NB4 (cell line): ENCODE measurements at regions not wholly inside any gene's neighbourhood (a gene's known extent, or its start where the extent isn't known, plus 50 kb on each side); places are given as distances from the start of the nearest gene placed in this dataset.

ENCODE experiments used
- DNase-seq: peaks from one replicate; pipeline ENCODE4 v3.0.0; 2010; ENCODE audit warnings: low read depth
- H3K4me3 ChIP-seq: one replicate; pipeline ENCODE4 v1.5.1; 2011; ENCODE audit warnings: mild to moderate bottlenecking, low read depth, low read length, moderate library complexity
- CTCF ChIP-seq: IDR thresholded peaks from one replicate; pipeline ENCODE4 v1.5.1; 2012; ENCODE audit warnings: low read depth, low read length
- MAX ChIP-seq: IDR thresholded peaks from 2 replicates; pipeline ENCODE4 v1.6.1; 2011; ENCODE audit warnings: low read depth, low read length
- MYC ChIP-seq: IDR thresholded peaks from 2 replicates; pipeline ENCODE4 v1.6.1; 2011; ENCODE audit warnings: low read depth, low read length
- POLR2A ChIP-seq: IDR thresholded peaks from 2 replicates; pipeline ENCODE4 v1.6.1; 2011; ENCODE audit warnings: mild to moderate bottlenecking; ENCODE audit not compliant: insufficient read length; ENCODE audit errors: extremely low read depth

GRCh38 chr2:147739508-147739907, 105.3 kb upstream of the ACVR2A start:
- peak; percentile 41 for DNase-seq
- H3K4me3 ChIP-seq: no peak overlapping the region
- TF ChIP-seq CTCF (no peak), MAX (no peak), MYC (no peak), POLR2A (no peak)

DNA sequence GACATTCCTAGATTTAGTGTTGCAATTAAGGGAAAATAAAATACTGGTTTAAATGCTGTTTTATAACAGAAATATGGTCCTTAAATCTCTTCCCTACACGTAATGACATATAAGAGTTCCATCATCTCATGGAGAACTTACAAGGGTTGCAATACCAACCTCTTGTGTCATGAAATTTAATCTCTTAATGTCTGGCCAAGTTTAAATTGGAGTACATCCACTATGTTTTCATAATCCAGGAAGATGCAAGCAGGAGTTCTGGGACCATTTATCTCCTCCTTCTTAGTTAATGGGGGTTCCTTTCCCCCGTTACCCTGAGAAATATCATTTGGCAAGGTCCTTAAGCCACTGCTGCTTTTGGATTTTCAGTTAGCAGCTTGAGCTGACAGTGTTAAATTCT, 126.0 kb upstream of the ACVR2A start:
- no peak overlapping the region for H3K4me3 ChIP-seq
- no peak for DNase-seq
- TF ChIP-seq CTCF (no peak), POLR2A (no peak), MYC (no peak), MAX (no peak)

DNA sequence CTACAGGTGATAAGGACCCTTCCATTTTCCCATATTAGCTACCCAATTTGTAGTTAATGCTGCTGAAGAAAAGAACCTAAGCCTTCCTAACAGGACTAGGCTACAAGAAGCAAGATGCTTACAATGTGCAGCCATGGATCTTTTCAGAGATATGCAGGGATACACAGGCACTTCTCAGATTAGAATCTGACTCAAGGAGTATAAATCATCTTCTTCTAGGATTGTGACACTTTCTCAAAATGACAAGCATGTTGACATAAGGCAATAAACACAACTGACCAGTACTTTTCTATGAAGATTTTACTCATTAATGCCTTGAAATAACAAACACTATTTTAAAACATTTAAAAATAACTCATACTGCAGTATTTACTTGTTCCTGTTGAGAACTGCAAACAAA, 127.9 kb upstream of the ACVR2A start:
- TF ChIP-seq CTCF: no peak
- no peak for TF ChIP-seq MAX
- TF ChIP-seq POLR2A: no peak
- TF ChIP-seq MYC: no peak
- DNase-seq: no peak

GRCh38 chr2:147715807-147716206, 129.0 kb upstream of the ACVR2A start:
- DNase-seq: no peak

More for the DNA sequence above, 127.9 kb upstream of the ACVR2A start:
- H3K4me3 ChIP-seq: no peak overlapping the region

DNA sequence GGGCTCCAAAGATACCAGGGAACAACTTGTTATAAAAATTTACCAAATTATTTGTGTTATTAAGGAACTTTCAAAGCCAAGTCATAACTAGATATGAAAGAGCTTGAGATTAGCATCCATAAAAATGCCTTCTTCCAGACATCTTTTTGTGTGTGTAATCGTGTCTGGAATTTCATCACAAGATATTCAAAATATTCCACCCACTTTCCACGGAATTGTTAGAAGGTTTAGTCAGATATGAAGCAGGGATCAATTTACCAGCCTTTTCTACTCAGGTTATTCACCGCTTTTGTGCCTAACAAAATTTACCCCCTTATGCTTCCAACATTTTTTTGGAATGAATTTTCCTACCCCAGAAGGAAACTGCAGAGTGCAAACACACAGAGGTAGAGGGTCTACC, 130.2 kb upstream of the ACVR2A start:
- no peak for DNase-seq
- no peak overlapping the region for H3K4me3 ChIP-seq
- TF ChIP-seq MAX: no peak
- TF ChIP-seq MYC: no peak

More at GRCh38 chr2:147715807-147716206, 129.0 kb upstream of the ACVR2A start:
- TF ChIP-seq POLR2A: no peak
- TF ChIP-seq CTCF: no peak
- TF ChIP-seq MYC: no peak
- no peak for TF ChIP-seq MAX
- no peak overlapping the region for H3K4me3 ChIP-seq

- DNase-seq: no peak
- H3K4me3 ChIP-seq: no peak overlapping the region
- TF ChIP-seq MAX: no peak
- TF ChIP-seq CTCF: no peak
- no peak for TF ChIP-seq MYC
- no peak for TF ChIP-seq POLR2A
Observed at GRCh38 chr2:147713349-147713748, 131.5 kb upstream of the ACVR2A start.
